HG03280 (cell line): ENCODE measurements at regions not wholly inside any gene's neighbourhood (a gene's known extent, or its start where the extent isn't known, plus 50 kb on each side); places are given as distances from the start of the nearest gene placed in this dataset.
"Not testable (repeated sequence)": the region's sequence is repeated elsewhere in the genome, so short reads cannot be mapped to it uniquely, and the experiment has no call there.

Experiments
- ATAC-seq: cut with Tn5 transposase; IDR thresholded peaks from one replicate; pipeline ENCODE4 v1.9.1; 2021; ENCODE audit warnings: mild to moderate bottlenecking, moderate library complexity; ENCODE audit not compliant: unreplicated experiment

GRCh38 chr14:101616202-101616601 is 54.9 kb downstream of the DIO3 start:
- ATAC-seq = no peak

- ATAC-seq = no peak
These were observed 58.2 kb downstream of the DIO3 start for GRCh38 chr14:101619484-101619883.

GRCh38 chr14:101620031-101620788 is 58.9 kb downstream of the DIO3 start:
- no peak for ATAC-seq

- ATAC-seq = no peak
These were observed 59.8 kb downstream of the DIO3 start for GRCh38 chr14:101620821-101621785.

- no peak for ATAC-seq
These were observed 61.2 kb downstream of the DIO3 start for GRCh38 chr14:101622251-101623076.

GRCh38 chr14:101623077-101623372 is 61.7 kb downstream of the DIO3 start:
- ATAC-seq = no peak

- ATAC-seq = no peak
These were observed 62.6 kb downstream of the DIO3 start for GRCh38 chr14:101623685-101624444.

- ATAC-seq = no peak
These were observed 63.2 kb downstream of the DIO3 start for GRCh38 chr14:101624536-101624935.

GRCh38 chr14:101625336-101626097 is 64.2 kb downstream of the DIO3 start:
- ATAC-seq = no peak

GRCh38 chr14:101626331-101626730 is 65.0 kb downstream of the DIO3 start:
- ATAC-seq = no peak

- ATAC-seq = no peak
These were observed 66.6 kb downstream of the DIO3 start for GRCh38 chr14:101627915-101628262.

GRCh38 chr14:101628471-101628966 is 67.2 kb downstream of the DIO3 start:
- peak; percentile 78 for ATAC-seq

GRCh38 chr14:101628975-101629374 is 67.7 kb downstream of the DIO3 start:
- ATAC-seq = no peak

GRCh38 chr14:101630056-101630965 is 69.0 kb downstream of the DIO3 start:
- ATAC-seq = no peak

GRCh38 chr14:101631199-101631598 is 69.9 kb downstream of the DIO3 start:
- ATAC-seq = no peak

- not testable (repeated sequence) for ATAC-seq
These were observed 70.7 kb downstream of the DIO3 start for GRCh38 chr14:101631970-101632369.

- no peak for ATAC-seq
These were observed 71.2 kb downstream of the DIO3 start for GRCh38 chr14:101632520-101632919.

GRCh38 chr14:101633276-101633675 is 72.0 kb downstream of the DIO3 start:
- ATAC-seq = no peak
